ENCODE measurements at regions not wholly inside any gene's neighbourhood (a gene's known extent, or its start where the extent isn't known, plus 50 kb on each side); places are given as distances from the start of the nearest gene placed in this dataset.

DNA sequence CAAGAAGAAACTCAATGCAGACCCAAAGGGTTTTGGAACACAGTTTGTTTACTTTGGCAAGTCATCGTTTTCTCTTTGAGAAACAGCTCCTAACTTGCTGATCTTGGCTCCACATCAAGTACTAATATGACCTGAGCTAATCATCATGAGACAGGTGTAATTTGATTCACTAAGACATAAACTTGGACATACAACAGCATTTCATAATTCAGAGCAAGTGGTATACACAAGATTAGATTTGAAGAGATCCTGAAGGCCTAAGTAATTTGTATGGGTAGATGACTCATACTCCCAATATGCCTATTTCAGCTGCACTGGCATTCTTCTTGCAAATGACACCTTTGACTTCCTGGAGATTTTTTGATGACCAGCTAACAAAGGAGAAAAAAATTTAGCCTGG is 1521.7 kb downstream of the RPA4 start:
- Histone ChIP-seq H3K27me3 (replicated peaks; ENCODE audit: insufficient read depth) (no peaks in the 10 kb centered on the region), H3K4me3 (no peak overlapping the region), H3F3A (ENCODE audit: insufficient read depth) (no peaks in the 10 kb centered on the region), H3K9me3 (ENCODE audit: low read depth) (no peaks in the 10 kb centered on the region), H3K9ac (no peak overlapping the region), H3K4me2 (ENCODE audit: unreplicated experiment) (no peak overlapping the region), H3K27ac (no peak overlapping the region), H4K20me1 (ENCODE audit: insufficient read depth) (no peaks in the 10 kb centered on the region), H3K9me2 (ENCODE audit: insufficient read depth) (no peaks in the 10 kb centered on the region), H2AFZ (no peak overlapping the region), H3K79me2 (ENCODE audit: insufficient read depth) (no peaks in the 10 kb centered on the region), H3K4me1 (ENCODE audit: insufficient read depth) (no peaks in the 10 kb centered on the region), H3K36me3 (ENCODE audit: low read depth) (no peaks in the 10 kb centered on the region)
- in situ Hi-C loops (cut with MboI), result no loop called here
- 0 to 8% methylated on average over 1 of the region's 1 CpG for WGBS, 2 experiments (ENCODE audit: low coverage in 1 of 2, low lambda C conversion rate in 2 of 2, missing lambda C conversion rate in 2 of 2)
- no peak for TF ChIP-seq EZH2phosphoT487 (IDR thresholded peaks at IDR 0.05; ENCODE audit: insufficient read depth, low read depth)
- no peak for TF ChIP-seq EZH2 (IDR thresholded peaks at IDR 0.05; ENCODE audit: insufficient read depth, poor library complexity, severe bottlenecking)
- no peak for DNase-seq

DNA sequence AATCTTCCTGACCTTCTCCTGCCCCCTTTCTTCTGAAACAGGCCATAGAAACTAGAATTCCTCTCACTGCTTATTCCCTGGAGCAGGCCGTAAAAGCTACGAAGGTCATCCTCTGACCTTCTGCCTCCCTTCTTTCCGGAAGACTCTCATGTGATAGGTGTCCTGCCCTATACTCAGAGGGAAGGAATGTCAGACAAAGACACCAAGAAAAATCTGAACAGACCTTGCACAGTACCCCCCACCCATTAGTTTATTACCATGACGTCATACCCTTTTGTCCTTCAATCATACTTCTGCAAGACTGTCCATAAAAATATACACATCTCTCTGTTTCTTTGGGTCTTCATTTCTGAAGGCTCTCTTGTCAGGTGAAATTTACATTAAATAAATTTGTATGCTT is 1523.9 kb downstream of the RPA4 start:
- TF ChIP-seq EZH2phosphoT487 (IDR thresholded peaks at IDR 0.05; ENCODE audit: insufficient read depth, low read depth) (no peak), EZH2 (IDR thresholded peaks at IDR 0.05; ENCODE audit: insufficient read depth, poor library complexity, severe bottlenecking) (no peak)
- H3K4me3 ChIP-seq, result no peak overlapping the region
- in situ Hi-C loops (cut with MboI), result no loop called here
- no peaks in the 10 kb centered on the region for H3K36me3 ChIP-seq (ENCODE audit: low read depth)
- WGBS, 2 experiments (ENCODE audit: low coverage in 1 of 2, low lambda C conversion rate in 2 of 2, missing lambda C conversion rate in 2 of 2), result 45 to 58% methylated on average over 4 of the region's 4 CpGs
- H4K20me1 ChIP-seq (ENCODE audit: insufficient read depth), result no peaks in the 10 kb centered on the region
- H3K27ac ChIP-seq, result no peak overlapping the region
- H3K79me2 ChIP-seq (ENCODE audit: insufficient read depth), result no peaks in the 10 kb centered on the region
- no peaks in the 10 kb centered on the region for H3K27me3 ChIP-seq (replicated peaks; ENCODE audit: insufficient read depth)
- no peaks in the 10 kb centered on the region for H3K9me3 ChIP-seq (ENCODE audit: low read depth)
- H3K9me2 ChIP-seq (ENCODE audit: insufficient read depth), result no peaks in the 10 kb centered on the region
- H3F3A ChIP-seq (ENCODE audit: insufficient read depth), result no peaks in the 10 kb centered on the region
- no peaks in the 10 kb centered on the region for H3K4me1 ChIP-seq (ENCODE audit: insufficient read depth)
- H3K4me2 ChIP-seq (ENCODE audit: unreplicated experiment), result no peak overlapping the region
- H3K9ac ChIP-seq, result no peak overlapping the region
- no peak for DNase-seq
- H2AFZ ChIP-seq, result no peak overlapping the region

DNA sequence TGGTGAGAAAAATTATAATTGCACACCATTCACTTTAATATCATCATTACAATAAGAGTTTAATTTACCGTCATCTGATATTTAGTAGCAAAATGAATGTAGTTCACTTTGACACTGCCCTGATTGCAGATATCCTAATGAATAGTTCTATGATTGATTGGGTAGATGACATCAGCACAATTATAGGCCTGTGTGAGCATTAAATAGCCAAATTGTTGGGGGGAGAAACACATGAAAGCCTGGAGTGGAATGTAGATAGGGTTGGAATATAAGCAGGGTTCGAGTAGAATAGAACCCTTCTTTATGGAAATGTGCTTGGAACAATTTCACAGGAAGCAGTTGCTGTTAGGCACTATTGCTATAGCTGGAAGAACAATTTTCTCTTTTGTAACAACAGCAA is 1526.2 kb downstream of the RPA4 start:
- H3K9me2 ChIP-seq (ENCODE audit: insufficient read depth), result no peaks in the 10 kb centered on the region
- no peak for TF ChIP-seq EZH2phosphoT487 (IDR thresholded peaks at IDR 0.05; ENCODE audit: insufficient read depth, low read depth)
- no peak for TF ChIP-seq EZH2 (IDR thresholded peaks at IDR 0.05; ENCODE audit: insufficient read depth, poor library complexity, severe bottlenecking)
- H3K4me2 ChIP-seq (ENCODE audit: unreplicated experiment), result no peak overlapping the region
- H3K4me1 ChIP-seq (ENCODE audit: insufficient read depth), result no peaks in the 10 kb centered on the region
- 3 to 27% methylated on average over 2 of the region's 2 CpGs for WGBS, 2 experiments (ENCODE audit: low coverage in 1 of 2, low lambda C conversion rate in 2 of 2, missing lambda C conversion rate in 2 of 2)
- H3K9ac ChIP-seq, result no peak overlapping the region
- in situ Hi-C loops (cut with MboI), result no loop called here
- no peaks in the 10 kb centered on the region for H3K79me2 ChIP-seq (ENCODE audit: insufficient read depth)
- H3K9me3 ChIP-seq (ENCODE audit: low read depth), result no peaks in the 10 kb centered on the region
- H4K20me1 ChIP-seq (ENCODE audit: insufficient read depth), result no peaks in the 10 kb centered on the region
- no peaks in the 10 kb centered on the region for H3F3A ChIP-seq (ENCODE audit: insufficient read depth)
- H2AFZ ChIP-seq, result no peak overlapping the region
- H3K4me3 ChIP-seq, result no peak overlapping the region
- DNase-seq, result no peak
- H3K36me3 ChIP-seq (ENCODE audit: low read depth), result no peaks in the 10 kb centered on the region
- H3K27ac ChIP-seq, result no peak overlapping the region
- H3K27me3 ChIP-seq (replicated peaks; ENCODE audit: insufficient read depth), result no peaks in the 10 kb centered on the region

GRCh38 chrX:98412058-98412457 is 1528.3 kb downstream of the RPA4 start:
- TF ChIP-seq EZH2 (IDR thresholded peaks at IDR 0.05; ENCODE audit: insufficient read depth, poor library complexity, severe bottlenecking), result no peak
- no peak for TF ChIP-seq EZH2phosphoT487 (IDR thresholded peaks at IDR 0.05; ENCODE audit: insufficient read depth, low read depth)
- H3K27me3 ChIP-seq (replicated peaks; ENCODE audit: insufficient read depth), result no peaks in the 10 kb centered on the region
- H3K9me3 ChIP-seq (ENCODE audit: low read depth), result no peaks in the 10 kb centered on the region
- no peak overlapping the region for H3K27ac ChIP-seq
- no peaks in the 10 kb centered on the region for H4K20me1 ChIP-seq (ENCODE audit: insufficient read depth)
- H3K79me2 ChIP-seq (ENCODE audit: insufficient read depth), result no peaks in the 10 kb centered on the region
- H3K4me1 ChIP-seq (ENCODE audit: insufficient read depth), result no peaks in the 10 kb centered on the region
- no peak overlapping the region for H2AFZ ChIP-seq
- H3K9me2 ChIP-seq (ENCODE audit: insufficient read depth), result no peaks in the 10 kb centered on the region
- H3K9ac ChIP-seq, result no peak overlapping the region
- 0 to 6% methylated on average over 1 of the region's 1 CpG for WGBS, 2 experiments (ENCODE audit: low coverage in 1 of 2, low lambda C conversion rate in 2 of 2, missing lambda C conversion rate in 2 of 2)
- H3K36me3 ChIP-seq (ENCODE audit: low read depth), result no peaks in the 10 kb centered on the region
- no peak overlapping the region for H3K4me3 ChIP-seq
- DNase-seq, result no peak
- in situ Hi-C loops (cut with MboI), result no loop called here
- H3F3A ChIP-seq (ENCODE audit: insufficient read depth), result no peaks in the 10 kb centered on the region
- no peak overlapping the region for H3K4me2 ChIP-seq (ENCODE audit: unreplicated experiment)

DNA sequence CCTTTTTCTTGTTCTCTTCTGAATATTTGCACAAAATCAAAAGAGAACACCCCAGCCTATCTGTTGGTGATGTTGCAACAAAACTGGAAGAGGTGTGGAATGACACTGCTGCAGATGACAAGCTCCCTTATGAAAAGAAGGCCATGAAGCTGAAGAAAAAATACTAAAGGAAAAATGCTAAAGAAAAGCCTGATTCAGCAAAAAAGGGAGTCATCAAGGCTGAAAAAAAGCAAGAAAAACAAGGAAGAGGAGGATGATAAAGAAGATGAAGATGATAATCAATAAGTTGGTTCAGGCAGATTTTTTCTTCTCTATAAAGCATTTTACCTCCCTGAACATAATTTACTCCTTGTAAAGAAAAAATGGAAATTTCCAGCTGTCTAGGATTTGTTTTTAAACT is 1538.8 kb downstream of the RPA4 start:
- Histone ChIP-seq H3K4me2 (ENCODE audit: unreplicated experiment) (no peak overlapping the region), H2AFZ (no peak overlapping the region), H3K36me3 (ENCODE audit: low read depth) (no peaks in the 10 kb centered on the region), H3K9me2 (ENCODE audit: insufficient read depth) (no peaks in the 10 kb centered on the region), H3K9me3 (ENCODE audit: low read depth) (no peaks in the 10 kb centered on the region), H3K9ac (no peak overlapping the region), H3K27me3 (replicated peaks; ENCODE audit: insufficient read depth) (no peaks in the 10 kb centered on the region), H3K4me3 (no peak overlapping the region), H3F3A (ENCODE audit: insufficient read depth) (no peaks in the 10 kb centered on the region), H4K20me1 (ENCODE audit: insufficient read depth) (no peaks in the 10 kb centered on the region), H3K79me2 (ENCODE audit: insufficient read depth) (no peaks in the 10 kb centered on the region), H3K27ac (no peak overlapping the region), H3K4me1 (ENCODE audit: insufficient read depth) (no peaks in the 10 kb centered on the region)
- in situ Hi-C loops (cut with MboI), result no loop called here
- no peak for TF ChIP-seq EZH2phosphoT487 (IDR thresholded peaks at IDR 0.05; ENCODE audit: insufficient read depth, low read depth)
- TF ChIP-seq EZH2 (IDR thresholded peaks at IDR 0.05; ENCODE audit: insufficient read depth, poor library complexity, severe bottlenecking), result no peak
- DNase-seq, result no peak

Measured in GM23248 (cell line).